CD14-positive monocyte (primary cell): ENCODE measurements at regions not wholly inside any gene's neighbourhood (a gene's known extent, or its start where the extent isn't known, plus 50 kb on each side); places are given as distances from the start of the nearest gene placed in this dataset.

Experiments used
- DNase-seq, 3 donors: peaks; one replicate each; pipeline ENCODE4 v3.0.0-alpha.2; 2011 to 2022
- H2AFZ ChIP-seq: 2 replicates; pipeline ENCODE4 v1.6.0; 2012; ENCODE audit warnings: mild to moderate bottlenecking, low read depth, low read length, inconsistent platforms; ENCODE audit not compliant: insufficient read depth, poor library complexity, severe bottlenecking
- H3K27ac ChIP-seq, 2 donors: 1 replicate in 1 of 2; 2 replicates in 1 of 2; pipeline ENCODE4 v1.5.1; 2012 to 2013; ENCODE audit warnings: low read length in 2 of 2, control low read depth in 1 of 2, inconsistent platforms in 1 of 2, low read depth in 1 of 2, mild to moderate bottlenecking in 1 of 2
- H3K27me3 ChIP-seq, 2 donors: one replicate each; pipeline versions ENCODE4 v1.6.0 to v1.6.1; 2011 to 2013; ENCODE audit warnings: low read length in 2 of 2; ENCODE audit not compliant: control insufficient read depth in 2 of 2, insufficient read depth in 2 of 2
- H3K36me3 ChIP-seq, 2 donors: replicated peaks in 1 of 2; 1 replicate in 1 of 2; 2 replicates in 1 of 2; pipeline versions ENCODE4 v1.5.1 to v1.6.1; 2012 to 2013; ENCODE audit warnings: low read length in 2 of 2, control low read depth in 1 of 2, inconsistent platforms in 1 of 2, mild to moderate bottlenecking in 1 of 2; ENCODE audit not compliant: insufficient read depth in 2 of 2, control insufficient read depth in 1 of 2
- H3K4me1 ChIP-seq, 2 donors: 1 replicate in 1 of 2; 2 replicates in 1 of 2; pipeline versions ENCODE4 v1.5.1 to v1.6.1; 2012 to 2013; ENCODE audit warnings: low read length in 2 of 2, control low read depth in 1 of 2, inconsistent platforms in 1 of 2, mild to moderate bottlenecking in 1 of 2, moderate library complexity in 1 of 2; ENCODE audit not compliant: insufficient read depth in 2 of 2, control insufficient read depth in 1 of 2
- H3K4me2 ChIP-seq: replicated peaks from 2 replicates; pipeline ENCODE3; 2012; ENCODE audit warnings: low read length, moderate library complexity, mild to moderate bottlenecking; ENCODE audit not compliant: poor library complexity, severe bottlenecking; ENCODE audit errors: extremely low read depth
- H3K4me3 ChIP-seq, 3 experiments: fragments of 200-600 bp in 1 of 3; sonication (generic) in 1 of 3; replicated peaks in 1 of 3; 1 replicate in 2 of 3; 2 replicates in 1 of 3; pipeline ENCODE4 v1.5.1; 2011 to 2013; ENCODE audit warnings: low read length in 3 of 3, mild to moderate bottlenecking in 3 of 3, control low read depth in 2 of 3, low read depth in 2 of 3, inconsistent platforms in 1 of 3, moderate library complexity in 1 of 3
- H3K79me2 ChIP-seq: 2 replicates; pipeline ENCODE4 v1.6.0; 2012; ENCODE audit warnings: mild to moderate bottlenecking, control low read depth, inconsistent platforms, low read length, moderate library complexity; ENCODE audit not compliant: insufficient read depth
- H3K9ac ChIP-seq: 2 replicates; pipeline ENCODE4 v1.6.0; 2017; ENCODE audit warnings: low read length, mild to moderate bottlenecking; ENCODE audit not compliant: insufficient read depth, poor library complexity, severe bottlenecking
- H3K9me3 ChIP-seq, 2 donors: replicated peaks in 1 of 2; 1 replicate in 1 of 2; 2 replicates in 1 of 2; pipeline versions ENCODE4 v1.5.1 to v1.6.1; 2012 to 2013; ENCODE audit warnings: low read length in 2 of 2, control low read depth in 1 of 2; ENCODE audit not compliant: control insufficient read depth in 1 of 2, insufficient read depth in 1 of 2
- H4K20me1 ChIP-seq: 2 replicates; pipeline ENCODE4 v1.6.0; 2012; ENCODE audit warnings: mild to moderate bottlenecking, low read length, control low read depth, moderate library complexity; ENCODE audit not compliant: insufficient read depth
- H3K27ac Mint-ChIP-seq, 7 donors: one replicate each; pipeline ENCODE4 v1.8.0; 2020; ENCODE audit warnings: mild to moderate bottlenecking in 7 of 7, mixed read lengths in 7 of 7, moderate library complexity in 6 of 7, inconsistent platforms in 2 of 7
- H3K27me3 Mint-ChIP-seq, 3 donors: one replicate each; pipeline ENCODE4 v1.8.0; 2021 to 2022; ENCODE audit warnings: low read depth in 3 of 3, mild to moderate bottlenecking in 3 of 3, mixed read lengths in 3 of 3, moderate library complexity in 3 of 3, inconsistent platforms in 1 of 3
- H3K36me3 Mint-ChIP-seq, 2 donors: one replicate each; pipeline ENCODE4 v1.8.0; 2020; ENCODE audit warnings: mixed read lengths in 2 of 2, inconsistent platforms in 1 of 2, mild to moderate bottlenecking in 1 of 2
- H3K4me1 Mint-ChIP-seq: one replicate; pipeline ENCODE4 v1.8.0; 2020; ENCODE audit warnings: mild to moderate bottlenecking, mixed read lengths
- H3K4me3 Mint-ChIP-seq, 2 donors: one replicate each; pipeline ENCODE4 v1.8.0; 2020; ENCODE audit warnings: mild to moderate bottlenecking in 2 of 2, mixed read lengths in 2 of 2, moderate library complexity in 1 of 2
- H3K9me3 Mint-ChIP-seq, 7 donors: one replicate each; pipeline ENCODE4 v1.8.0; 2020 to 2022; ENCODE audit warnings: mixed read lengths in 7 of 7, mild to moderate bottlenecking in 6 of 7, moderate library complexity in 6 of 7, inconsistent platforms in 2 of 7
- CTCF ChIP-seq: fragments of 200-600 bp; IDR thresholded peaks from one replicate; pipeline ENCODE4 v1.8.0; 2022; ENCODE audit warnings: antibody characterized with exemption, mild to moderate bottlenecking
- WGBS: methylation state at CpG from one replicate; pipeline ENCODE4 v1.1.5; 2013; ENCODE audit warnings: missing lambda C conversion rate; ENCODE audit not compliant: insufficient coverage; 5-methylcytosine and 5-hydroxymethylcytosine counted together
- intact Hi-C, 2 donors: fragments of 100-400 bp; cut with micrococcal nuclease; formaldehyde crosslinking; loops; one replicate each; pipeline versions ENCODE4 v1.15.0 to v1.15.1; 2023

GRCh38 chr5:118233606-118234005, 754.7 kb downstream of the DTWD2 start:
- no CpG with 5 or more reads among the region's 4 CpGs for WGBS
- Histone ChIP-seq H3K36me3 (no peaks in the 10 kb centered on the region), H3K27me3 (peaks cover 0 to 7% of the 10 kb centered on the region in 2 donors), H3K79me2 (no peaks in the 10 kb centered on the region), H3K9me3 (no peaks in the 10 kb centered on the region), H3K4me3 (no peak overlapping the region), H4K20me1 (no peaks in the 10 kb centered on the region), H3K4me1 (no peaks in the 10 kb centered on the region), H3K4me2 (no peak overlapping the region), H3K9ac (no peak overlapping the region), H2AFZ (no peak overlapping the region), H3K27ac (no peak overlapping the region)
- H3K4me1 Mint-ChIP-seq: no peaks in the 10 kb centered on the region
- TF ChIP-seq CTCF: no peak
- no peaks in the 10 kb centered on the region for H3K36me3 Mint-ChIP-seq
- no peak for DNase-seq
- no peak overlapping the region for H3K27ac Mint-ChIP-seq
- H3K27me3 Mint-ChIP-seq: peaks cover 0 to 7% (median 0%) of the 10 kb centered on the region in 3 donors
- peaks cover 0 to 8% (median 0%) of the 10 kb centered on the region in 7 donors for H3K9me3 Mint-ChIP-seq
- intact Hi-C loops: no loop called here
- H3K4me3 Mint-ChIP-seq: no peak overlapping the region

GRCh38 chr5:118228489-118228888, 759.9 kb downstream of the DTWD2 start:
- no peaks in the 10 kb centered on the region for H3K36me3 ChIP-seq
- no peaks in the 10 kb centered on the region for H3K4me1 Mint-ChIP-seq
- H2AFZ ChIP-seq: no peak overlapping the region
- no peak overlapping the region for H3K27ac ChIP-seq
- no peak overlapping the region for H3K4me2 ChIP-seq
- no peak for TF ChIP-seq CTCF
- H3K36me3 Mint-ChIP-seq: no peaks in the 10 kb centered on the region
- intact Hi-C loops: no loop called here
- H4K20me1 ChIP-seq: no peaks in the 10 kb centered on the region
- peaks cover 0 to 2% (median 0%) of the 10 kb centered on the region in 3 donors for H3K27me3 Mint-ChIP-seq
- 92% methylated on average over 1 of the region's 2 CpGs for WGBS
- H3K4me1 ChIP-seq: no peaks in the 10 kb centered on the region
- no peak for DNase-seq
- H3K27ac Mint-ChIP-seq: no peak overlapping the region
- no peaks in the 10 kb centered on the region for H3K79me2 ChIP-seq
- peaks cover 0 to 5% of the 10 kb centered on the region in 2 donors for H3K27me3 ChIP-seq
- no peak overlapping the region for H3K9ac ChIP-seq
- no peak overlapping the region for H3K4me3 ChIP-seq
- no peaks in the 10 kb centered on the region for H3K9me3 ChIP-seq
- H3K9me3 Mint-ChIP-seq: peaks cover 0 to 8% (median 0%) of the 10 kb centered on the region in 7 donors
- H3K4me3 Mint-ChIP-seq: no peak overlapping the region
